Stimulated activated CD4-positive, alpha-beta T cell treated with anti-CD3 and anti-CD28 coated beads, Interleukin-15, amount 100 ng/mL, for 24 hours (primary cell): ENCODE measurements at regions not wholly inside any gene's neighbourhood (a gene's known extent, or its start where the extent isn't known, plus 50 kb on each side); places are given as distances from the start of the nearest gene placed in this dataset.
"Not testable (repeated sequence)": the region's sequence is repeated elsewhere in the genome, so short reads cannot be mapped to it uniquely, and the experiment has no call there.

ENCODE experiments used
- DNase-seq: peaks from one replicate; pipeline ENCODE4 v3.0.0-alpha.2; 2020

DNA sequence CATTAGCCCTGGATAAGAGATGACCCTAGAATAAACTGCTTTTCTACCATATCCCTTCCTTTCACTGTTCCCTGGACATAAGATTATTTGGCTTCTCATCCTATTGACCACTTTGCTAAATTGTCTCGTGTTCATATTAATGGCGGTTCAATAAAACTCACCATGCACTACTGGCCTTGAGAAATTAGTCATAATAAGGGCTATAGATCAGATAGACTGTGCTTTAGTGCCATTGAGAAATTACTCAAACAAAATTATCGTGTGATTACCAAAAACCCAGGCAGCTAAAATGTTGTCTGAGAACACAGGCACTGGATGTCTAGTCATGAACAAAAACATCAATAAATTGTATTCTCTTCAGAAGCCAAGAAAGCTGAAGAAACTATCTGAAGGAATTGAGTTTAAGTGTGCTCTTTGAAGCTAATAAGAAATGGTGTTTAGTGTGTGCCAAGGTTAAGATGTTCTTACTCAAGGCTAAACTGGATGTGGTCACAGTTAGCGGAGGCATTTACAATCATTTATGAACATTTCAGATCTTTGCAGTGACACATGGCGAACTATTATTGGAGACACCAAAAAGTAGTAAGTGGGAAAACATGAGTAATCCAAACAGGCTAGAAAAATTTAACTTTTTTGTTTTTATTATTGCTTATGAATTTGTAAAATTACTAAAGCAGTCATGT, 460.4 kb upstream of the RORB start:
- DNase-seq, result no peak

DNA sequence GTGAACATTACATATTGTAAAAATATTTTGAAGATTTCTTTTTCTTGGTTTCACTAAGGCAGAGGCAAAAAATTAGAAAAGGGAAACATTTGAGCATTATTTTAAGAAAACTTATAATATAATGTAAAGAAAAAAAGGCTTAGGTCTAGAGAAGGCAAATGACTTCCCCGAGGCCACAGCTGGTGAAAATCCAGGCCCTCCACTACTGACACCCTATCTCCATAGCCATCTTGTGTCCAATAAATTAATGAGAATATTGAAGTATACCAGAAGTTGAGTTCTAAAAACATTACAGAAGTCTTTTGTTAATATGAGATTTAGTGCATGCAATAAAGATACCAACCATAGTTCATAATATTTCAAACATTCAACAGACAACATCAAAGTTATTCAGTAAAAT, 459.9 kb upstream of the RORB start:
- DNase-seq, result no peak

DNA sequence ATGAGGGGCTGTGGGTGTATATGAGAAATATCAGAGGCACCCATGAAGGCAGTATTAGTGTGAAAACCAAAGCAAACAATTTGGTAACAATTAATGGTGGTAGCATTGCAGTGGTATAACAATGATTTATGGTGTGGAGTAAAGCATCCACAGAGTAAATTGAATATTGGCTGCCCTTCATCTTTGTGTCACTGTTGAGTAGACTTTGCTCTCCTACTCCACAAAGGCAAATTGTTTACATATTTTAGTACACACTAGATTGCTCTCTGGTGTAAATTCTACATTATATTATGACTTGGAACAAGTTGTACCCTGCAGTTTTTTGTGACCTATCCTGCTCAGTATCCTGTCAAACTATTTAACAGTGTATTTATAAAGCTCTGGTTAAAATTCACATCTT, 455.5 kb upstream of the RORB start:
- no peak for DNase-seq

DNA sequence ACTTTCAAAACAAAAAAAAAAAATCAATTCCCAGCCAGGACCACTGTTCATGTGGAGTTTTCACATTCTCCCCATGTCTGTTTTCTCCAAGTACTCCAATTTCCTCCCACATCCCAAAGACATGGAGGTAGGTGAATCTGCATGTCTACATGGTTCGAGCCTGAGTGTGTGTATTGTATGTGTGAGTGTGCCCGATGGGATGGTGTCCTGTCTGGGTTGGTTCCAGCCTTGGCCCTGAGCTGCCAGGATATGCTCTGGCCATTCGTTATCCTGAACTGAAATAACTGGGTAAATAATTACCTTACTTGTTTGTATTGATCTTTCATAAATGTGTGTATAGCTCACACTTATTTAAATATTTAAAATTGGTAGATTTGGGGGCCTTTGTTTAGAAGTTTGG, 452.3 kb upstream of the RORB start:
- DNase-seq, result no peak

DNA sequence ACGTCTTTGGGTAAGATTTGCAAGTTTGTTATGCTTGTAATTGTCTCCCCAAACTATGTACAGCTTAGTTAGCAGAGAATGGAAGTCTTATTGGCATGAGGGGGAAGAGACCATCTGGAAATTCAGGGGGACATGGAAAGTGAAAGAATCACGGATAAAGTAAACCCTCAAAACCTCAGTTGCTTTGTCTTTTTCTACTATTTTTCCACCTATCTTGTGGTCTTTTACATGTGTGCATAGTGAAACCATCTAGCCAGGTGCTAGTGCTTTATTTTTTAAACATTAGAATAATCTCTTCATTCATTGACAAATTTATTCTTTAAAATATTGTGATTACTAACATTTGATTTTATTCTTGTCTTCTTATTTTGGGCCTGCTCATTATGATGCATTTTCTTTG, 441.1 kb upstream of the RORB start:
- DNase-seq, result no peak

DNA sequence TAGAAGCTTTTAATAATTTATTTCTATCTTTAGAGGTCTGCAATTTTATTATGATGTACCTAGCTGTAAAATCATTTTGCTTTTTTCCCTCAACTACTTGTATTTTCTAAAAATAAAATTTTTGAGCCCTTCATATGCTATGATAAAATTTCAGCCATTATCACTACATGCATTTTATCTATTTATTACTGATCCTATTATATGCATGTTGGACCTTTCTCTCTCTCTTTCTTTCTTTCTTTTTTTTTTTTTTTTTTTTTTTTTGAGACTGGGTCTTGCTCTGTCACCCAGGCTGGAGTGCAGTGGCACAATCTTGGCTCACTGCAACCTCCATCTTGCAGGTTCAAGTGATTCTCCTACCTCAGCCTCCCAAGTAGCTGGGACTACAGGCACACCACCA, 440.1 kb upstream of the RORB start:
- not testable (repeated sequence) for DNase-seq

DNA sequence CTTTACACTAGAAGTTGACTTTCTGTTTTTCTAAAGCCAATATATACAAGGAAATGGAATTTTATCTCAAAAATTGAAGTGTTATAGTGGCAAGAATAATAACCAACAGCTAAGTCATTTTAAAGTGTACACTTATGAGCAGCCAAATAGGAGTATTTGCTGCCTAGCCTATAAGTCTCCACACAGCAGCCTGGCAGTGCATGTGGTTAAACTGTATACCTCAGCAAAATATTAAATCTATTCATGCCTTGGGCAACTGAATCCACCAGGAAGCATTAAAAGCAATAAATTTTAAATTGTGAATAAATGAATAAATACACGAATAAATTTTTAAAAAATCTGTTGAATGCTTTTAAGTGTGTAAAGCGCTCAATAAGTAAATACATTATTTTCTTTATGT, 432.4 kb upstream of the RORB start:
- DNase-seq, result no peak

DNA sequence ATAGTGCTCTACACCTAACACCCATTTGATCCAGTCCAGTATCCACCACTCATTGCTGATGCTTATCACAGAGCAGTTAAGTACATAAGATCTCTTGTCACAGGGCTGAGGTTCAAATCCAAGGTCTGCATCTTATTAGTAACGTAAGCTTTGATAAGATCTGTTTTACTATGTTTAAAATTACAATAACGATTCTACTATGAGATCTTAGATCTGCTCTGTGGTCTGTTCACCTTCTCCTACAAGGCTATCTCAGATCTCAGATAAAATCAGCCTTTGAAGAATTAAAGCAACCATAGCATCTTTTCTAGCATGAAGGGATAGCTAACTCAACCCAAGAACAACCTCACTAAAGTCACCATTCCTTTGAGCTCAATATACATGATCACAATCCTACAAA, 431.0 kb upstream of the RORB start:
- DNase-seq, result no peak

DNA sequence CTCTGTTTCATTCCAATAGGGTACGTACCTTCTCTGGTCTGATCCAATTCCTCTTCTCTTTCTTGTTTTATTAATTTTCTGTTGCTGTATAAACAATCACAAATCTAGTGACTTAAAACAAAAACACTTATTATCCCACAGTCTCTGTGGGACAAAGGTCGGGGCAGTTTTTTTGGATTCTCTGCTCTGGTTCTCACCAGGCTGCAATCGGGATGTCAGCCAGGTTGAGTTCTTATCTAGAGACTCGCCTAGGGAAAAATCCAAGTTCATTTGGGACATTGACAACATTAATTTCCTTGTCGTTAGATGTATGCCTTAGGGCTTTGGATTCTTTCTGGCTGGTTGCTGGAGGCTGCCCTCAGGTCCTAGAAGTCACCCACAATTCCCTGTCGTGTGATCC, 430.5 kb upstream of the RORB start:
- DNase-seq, result no peak

DNA sequence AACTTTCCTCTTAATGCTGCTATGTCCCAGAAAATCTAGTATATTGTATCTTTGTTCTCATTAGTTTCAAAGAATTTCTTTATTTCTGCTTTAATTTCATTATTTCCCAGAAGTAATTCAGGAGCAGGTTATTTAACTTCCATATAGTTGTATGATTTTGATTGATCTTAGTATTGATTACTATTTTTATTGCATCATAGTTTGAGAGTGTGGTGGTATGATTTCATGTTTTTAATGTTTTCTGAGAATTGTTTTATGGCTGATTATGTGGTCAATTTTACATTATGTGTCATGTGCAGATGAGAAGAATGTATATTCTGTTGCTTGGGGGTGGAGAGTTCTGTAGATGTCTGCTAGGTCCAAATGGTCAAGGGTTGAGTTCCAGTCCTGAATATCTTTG, 425.6 kb upstream of the RORB start:
- no peak for DNase-seq

DNA sequence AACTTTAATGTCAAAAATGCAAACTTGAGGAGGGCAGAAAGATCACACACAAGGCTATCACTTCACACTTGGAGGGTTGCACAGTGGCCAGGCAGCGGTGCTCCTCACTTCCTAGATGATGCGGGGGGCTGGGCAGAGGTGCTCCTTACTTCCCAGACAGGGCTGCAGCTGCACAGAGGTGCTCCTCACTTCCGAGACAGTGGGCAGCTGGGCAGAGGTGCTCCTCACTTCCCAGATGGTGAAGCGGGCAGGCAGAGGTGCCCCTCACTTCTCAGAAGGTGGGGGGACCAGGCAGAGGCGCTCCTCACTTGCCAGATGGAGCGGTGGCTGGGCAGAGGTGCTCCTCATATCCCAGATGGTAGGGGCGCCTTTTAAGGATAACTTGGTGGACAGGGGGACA, 423.2 kb upstream of the RORB start:
- no peak for DNase-seq

DNA sequence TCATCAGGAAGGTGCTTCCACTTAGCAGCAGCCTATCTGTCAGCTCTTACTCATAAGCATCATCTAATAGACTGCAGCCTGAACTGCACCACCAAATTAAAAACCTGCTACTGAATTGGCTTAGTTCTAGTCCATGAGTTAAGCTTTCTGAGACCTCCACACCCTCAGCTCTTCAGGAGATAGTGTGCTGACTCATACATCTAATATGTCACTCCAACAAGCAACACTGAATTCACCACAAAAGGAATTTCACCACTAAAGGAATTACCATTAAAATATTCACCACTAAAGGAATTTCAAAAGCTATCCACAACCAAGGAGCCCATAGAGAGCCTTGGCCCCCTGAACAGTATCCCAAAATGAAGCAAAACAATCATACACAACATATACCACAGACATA, 418.5 kb upstream of the RORB start:
- no peak for DNase-seq

DNA sequence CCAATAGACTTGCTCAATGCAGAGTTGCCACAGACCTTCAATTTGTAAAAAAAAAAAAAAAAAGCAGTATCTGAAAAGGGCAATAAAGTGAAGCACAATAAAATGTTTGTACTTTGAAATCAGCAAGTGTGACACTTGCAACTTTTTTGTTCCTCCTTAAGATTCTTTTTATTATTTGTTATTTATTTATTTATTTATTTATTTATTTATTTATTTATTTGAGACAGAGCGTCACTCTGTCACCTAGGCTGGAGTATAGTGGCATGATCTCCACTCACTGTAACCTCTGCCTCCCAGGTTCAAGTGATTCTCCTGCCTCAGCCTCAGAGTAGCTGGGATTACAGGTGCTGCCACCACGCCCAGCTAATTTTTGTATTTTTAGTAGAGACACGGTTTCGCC, 416.5 kb upstream of the RORB start:
- DNase-seq, result not testable (repeated sequence)

DNA sequence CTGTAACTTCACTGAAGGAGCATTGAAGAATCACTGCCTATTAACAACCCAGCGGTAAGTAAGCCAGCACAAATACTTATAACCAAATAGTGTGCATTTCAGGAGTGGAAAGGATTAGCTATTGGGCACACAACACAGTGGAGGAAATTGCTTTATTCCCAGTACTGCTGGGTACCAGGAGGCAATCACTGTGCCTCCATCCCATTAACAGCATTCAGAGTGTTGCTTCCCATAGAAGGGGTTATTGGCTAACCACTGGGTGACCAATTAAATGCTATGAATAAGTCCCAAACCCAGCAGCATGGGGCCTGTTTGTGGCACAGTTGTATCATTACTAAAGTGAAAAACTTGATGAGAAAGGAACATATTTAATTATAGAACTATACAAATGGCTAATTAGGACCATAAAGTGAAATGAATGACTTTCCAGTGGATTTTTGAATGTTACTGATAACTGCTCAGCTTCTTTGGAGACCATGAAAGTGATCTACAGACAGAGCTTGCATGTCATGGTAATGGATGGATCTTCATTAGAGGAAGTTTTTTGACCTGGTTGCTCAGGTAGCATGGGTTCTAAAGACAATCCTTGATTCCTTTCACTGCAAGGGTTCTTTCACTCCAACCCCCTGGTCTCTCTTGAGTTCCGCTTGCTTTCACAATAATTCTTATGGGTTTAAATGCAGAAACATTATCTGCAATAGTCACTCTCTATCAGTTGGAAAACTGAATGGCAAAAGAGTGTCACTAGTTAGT, 413.3 kb upstream of the RORB start:
- no peak for DNase-seq

DNA sequence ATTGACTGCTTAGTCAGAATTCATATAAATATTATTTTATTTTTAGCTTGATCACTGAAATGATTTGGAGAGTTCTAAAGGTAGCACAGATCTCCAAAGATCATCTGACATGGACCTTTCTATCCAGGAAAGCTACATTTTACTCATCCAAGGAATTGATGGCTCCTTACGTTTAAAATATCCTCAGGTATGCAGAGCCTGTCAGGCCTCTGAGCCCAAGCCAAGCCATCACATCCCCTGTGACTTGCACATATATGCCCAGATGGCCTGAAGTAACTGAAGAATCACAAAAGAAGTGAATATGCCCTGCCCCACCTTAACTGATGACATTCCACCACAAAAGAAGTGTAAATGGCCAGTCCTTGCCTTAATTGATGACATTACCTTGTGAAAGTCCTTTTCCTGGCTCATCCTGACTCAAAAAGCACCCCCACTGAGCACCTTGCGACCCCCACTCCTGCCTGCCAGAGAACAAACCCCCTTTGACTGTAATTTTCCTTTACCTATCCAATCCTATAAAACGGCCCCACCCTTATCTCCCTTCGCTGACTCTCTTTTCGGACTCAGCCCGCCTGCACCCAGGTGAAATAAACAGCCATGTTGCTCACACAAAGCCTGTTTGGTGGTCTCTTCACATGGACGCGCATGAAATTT, 411.6 kb upstream of the RORB start:
- not testable (repeated sequence) for DNase-seq

DNA sequence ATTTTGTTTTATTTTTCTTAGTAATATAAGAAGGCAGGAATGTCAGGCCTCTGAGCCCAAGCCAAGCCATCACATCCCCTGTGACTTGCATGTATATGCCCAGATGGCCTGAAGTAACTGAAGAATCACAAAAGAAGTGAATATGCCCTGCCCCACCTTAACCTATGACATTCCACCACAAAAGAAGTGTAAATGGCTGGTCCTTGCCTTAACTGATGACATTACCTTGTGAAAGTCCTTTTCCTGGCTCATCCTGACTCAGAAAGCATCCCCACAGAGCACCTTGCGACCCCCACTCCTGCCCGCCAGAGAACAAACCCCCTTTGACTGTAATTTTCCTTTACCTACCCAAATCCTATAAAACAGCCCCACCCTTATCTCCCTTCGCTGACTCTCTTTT, 406.2 kb upstream of the RORB start:
- DNase-seq, result not testable (repeated sequence)

DNA sequence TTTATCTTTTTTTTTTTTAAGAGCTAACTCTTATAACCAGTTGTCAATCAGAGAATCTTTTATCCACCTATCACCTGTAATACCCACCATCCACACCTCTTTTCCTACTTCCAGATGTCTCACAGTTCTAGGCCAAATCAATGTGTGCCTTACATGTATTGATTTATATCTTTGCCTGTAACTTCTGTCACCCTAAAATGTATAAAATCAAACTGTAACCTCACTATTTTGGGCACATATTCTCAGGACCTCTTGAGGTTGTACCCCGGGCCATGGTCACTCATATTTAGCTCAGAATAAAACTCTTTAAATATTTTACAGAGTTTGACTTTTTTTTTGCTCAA, 404.7 kb upstream of the RORB start:
- DNase-seq, result no peak

DNA sequence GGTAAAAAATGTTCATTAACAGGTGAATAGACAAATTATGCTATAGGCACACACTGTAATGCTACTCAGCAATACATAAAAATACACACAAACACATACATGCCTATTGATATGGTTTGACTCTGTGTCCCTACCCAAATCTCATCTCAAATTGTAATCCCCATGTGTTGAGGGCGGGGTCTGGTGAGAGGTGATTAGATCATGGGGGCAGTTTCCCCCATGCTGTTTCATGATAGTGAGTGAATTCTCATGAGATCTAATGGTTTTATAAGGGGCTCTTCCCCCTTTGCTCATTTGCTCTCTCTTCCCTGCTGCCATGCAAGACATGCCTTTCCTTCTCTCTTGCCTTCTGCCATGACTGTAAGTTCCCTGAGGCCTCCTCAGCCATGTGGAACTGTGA, 403.1 kb upstream of the RORB start:
- DNase-seq, result not testable (repeated sequence)

DNA sequence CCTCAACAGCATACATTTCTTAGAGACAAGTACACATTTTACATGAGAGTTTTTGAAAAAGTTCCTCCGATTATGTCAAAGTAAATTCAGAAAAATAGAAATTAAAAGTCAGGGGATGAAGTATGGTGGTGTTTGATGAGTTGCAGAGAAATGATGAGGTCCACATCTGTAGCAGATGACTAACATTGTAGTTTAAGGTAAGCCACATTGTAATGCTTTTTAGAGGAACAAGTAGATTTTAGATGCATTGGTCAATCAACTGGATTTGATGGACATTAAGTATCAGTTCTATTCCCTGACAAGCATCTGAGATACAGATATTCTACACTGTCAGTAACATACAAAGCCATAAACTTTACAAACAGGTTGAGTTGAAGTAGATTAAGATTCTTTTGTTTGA, 402.4 kb upstream of the RORB start:
- no peak for DNase-seq

DNA sequence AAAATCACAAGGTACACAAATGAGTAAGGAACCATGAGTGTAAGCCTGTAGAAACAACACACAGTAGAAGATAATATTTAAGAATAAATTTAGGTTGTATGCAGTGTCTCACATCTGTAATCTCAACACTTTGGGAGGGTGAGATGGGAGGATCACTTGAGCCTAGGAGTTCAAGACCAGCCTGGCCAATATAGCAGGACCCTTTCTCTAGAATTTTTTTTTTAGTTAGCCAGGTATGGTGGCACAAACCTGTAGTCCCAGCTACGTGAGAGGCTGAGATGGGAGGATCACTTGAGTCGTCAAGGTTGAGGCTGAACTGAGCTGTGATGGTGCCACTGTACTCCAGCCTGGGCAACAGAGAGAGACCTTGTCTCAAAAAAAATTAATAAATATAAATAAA, 401.2 kb upstream of the RORB start:
- no peak for DNase-seq

DNA sequence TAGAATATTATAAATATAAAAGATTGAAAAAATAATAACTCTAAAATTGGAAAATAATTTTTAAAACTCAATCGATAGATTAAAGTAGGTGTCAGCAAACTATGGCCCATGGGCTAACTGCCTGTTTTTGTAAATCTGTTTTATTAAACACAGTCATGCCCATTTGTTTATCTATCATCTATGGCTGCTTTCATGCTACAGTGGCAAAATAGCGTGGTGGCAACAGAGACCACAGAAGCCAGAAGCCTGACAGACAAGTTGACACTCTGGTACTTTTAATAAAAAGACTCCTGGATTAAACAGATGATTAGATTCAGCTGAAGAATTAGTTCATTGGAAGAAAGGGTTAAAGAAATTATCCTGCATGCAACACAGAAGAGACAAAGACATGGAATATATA, 400.7 kb upstream of the RORB start:
- no peak for DNase-seq

DNA sequence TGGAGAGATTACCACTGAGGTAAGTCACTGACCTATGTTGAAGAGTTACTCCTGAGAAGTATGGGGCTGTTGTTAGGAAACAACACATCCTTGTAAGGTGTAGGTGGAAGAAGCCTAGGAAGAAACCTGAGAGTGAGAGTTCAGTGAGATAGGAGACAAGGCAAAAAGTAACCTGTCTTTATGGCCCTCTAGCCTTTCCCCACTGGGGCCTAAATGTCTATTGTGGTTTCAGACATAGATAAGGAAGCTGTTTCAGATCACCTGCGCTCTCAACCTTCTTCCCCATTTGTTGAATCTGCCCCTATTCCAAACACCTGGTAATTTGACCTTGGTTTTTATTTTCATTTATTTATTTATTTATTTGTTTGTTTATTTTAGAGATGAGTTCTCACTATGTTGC, 397.1 kb upstream of the RORB start:
- no peak for DNase-seq

DNA sequence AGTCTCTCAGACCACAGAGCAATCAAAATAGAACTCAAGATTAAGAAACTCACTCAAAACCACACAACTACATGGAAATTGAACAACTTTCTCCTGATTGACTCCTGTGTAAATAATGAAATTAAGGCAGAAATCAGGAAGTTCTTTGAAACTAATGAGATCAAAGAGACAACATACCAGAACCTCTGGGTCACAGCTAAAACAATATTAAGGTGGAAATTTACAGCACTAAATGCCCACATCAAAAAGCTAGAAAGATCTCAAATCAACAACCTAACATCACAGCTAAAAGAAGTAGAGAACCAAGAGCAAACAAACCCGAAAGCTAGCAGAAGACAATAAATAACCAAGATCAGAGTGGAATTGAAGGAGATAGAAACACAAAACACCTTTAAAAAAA, 395.0 kb upstream of the RORB start:
- DNase-seq, result not testable (repeated sequence)

DNA sequence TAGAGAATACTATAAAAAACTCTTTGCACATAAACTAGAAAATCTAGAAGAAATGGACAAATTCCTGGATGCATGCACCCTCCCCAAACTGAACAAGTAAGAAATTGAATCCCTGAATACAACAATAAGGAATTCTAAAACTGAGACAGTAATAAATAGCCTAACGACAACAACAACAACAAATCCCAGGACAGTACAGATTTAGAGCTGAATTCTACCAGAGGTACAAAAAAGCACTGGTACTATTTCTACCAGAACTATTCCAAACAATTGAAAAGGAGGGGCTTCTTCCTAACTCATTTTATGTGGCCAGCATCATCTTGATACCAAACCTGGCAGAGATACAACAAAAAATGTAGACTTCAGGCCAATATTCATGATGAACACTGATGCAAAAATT, 394.4 kb upstream of the RORB start:
- no peak for DNase-seq

DNA sequence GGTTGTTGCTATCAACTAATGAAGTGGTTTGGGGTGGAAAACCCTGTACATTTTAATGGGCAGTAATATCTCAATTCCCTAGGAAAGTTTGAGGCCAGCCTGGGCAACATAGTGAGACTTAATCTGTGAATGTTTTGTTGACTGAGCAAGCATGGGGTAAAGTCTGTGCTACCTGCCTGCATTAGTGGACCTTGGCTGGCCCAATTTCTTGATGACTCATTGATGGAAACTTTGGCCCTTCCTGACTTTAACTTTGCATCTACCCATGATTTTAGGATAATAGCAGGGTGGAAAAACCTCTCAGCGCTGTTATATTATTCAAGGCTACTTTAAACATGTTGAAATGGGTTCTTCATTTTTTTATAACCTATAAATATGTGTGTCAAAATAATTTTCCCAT, 389.4 kb upstream of the RORB start:
- DNase-seq, result no peak
